Right ventricle myocardium superior (tissue), 1 donor: ENCODE measurements at regions not wholly inside any gene's neighbourhood (a gene's known extent, or its start where the extent isn't known, plus 50 kb on each side); places are given as distances from the start of the nearest gene placed in this dataset.
"Not testable (repeated sequence)": the region's sequence is repeated elsewhere in the genome, so short reads cannot be mapped to it uniquely, and the experiment has no call there.

ENCODE experiments used
- ATAC-seq: fragments of 200-7000 bp; cut with Tn5 transposase; one replicate; pipeline ENCODE4 v1.9.1; 2020; ENCODE audit warnings: mild to moderate bottlenecking; ENCODE audit not compliant: poor library complexity
- DNase-seq: peaks from one replicate; pipeline ENCODE4 v3.0.0-alpha.2; 2020
- intact Hi-C: fragments of 100-400 bp; cut with DNase I; formaldehyde crosslinking; loops from one replicate; pipeline ENCODE4 v1.11.2; 2022
- donor health status: DM: no; HTN: yes; CAD: no; lungs with severe emphysema.

- ATAC-seq (no peak), DNase-seq (no peak)
- intact Hi-C loops, result no loop called here
Observed at GRCh38 chr3:107461721-107462120, 61.0 kb upstream of the BBX start.

DNA sequence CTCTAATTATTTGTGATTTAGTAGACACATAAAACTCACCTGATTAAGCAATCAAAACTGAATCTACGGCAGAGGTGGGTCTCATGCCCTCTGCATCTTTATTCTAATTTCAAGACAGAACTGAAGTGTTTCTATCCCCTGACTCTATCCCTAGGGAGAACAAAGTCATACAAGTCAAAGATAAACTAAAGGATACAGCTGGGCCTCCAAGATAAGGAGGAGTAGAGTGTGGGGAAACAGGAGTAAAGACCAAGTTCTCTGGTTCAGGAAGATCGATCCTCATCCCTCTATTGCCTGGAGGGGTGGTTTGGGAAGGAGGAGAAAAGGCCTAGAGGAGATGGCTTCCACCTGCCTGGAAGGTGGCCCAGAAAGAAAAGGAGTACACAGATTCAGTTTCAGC lies 58.7 kb upstream of the BBX start:
- DNase-seq, result no peak
- no peak for ATAC-seq
- intact Hi-C loops, result no loop called here

DNA sequence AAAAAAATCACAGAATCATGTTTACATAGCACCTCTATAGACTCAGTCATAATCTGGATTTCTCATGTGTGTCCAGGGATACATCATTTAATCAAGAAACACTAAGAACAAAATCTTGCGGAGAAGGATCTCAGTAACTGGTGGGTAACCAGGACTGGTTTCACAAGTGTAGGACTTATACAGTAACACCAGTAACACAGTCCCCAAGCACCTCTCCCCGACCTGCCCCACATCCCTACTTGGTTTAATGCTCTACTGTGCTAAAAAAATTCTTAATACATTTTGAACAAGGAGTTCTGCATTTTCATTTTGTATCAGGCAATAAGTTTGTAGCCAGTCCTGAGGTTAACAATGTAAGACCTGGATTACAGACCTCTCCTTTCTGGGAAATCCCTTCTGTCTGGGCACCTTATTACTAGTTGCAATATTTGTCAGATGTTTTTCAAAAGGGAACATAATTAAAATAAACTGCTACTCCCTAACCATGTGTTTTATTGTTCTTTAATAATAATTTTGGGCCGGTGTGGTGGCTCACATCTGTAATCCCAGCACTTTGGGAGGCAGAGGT lies 57.6 kb upstream of the BBX start:
- DNase-seq (no peak), ATAC-seq (no peak)
- intact Hi-C loops, result no loop called here

- intact Hi-C loops, result no loop called here
- ATAC-seq (no peak), DNase-seq (no peak)
Observed at GRCh38 chr3:107468782-107469181, 54.0 kb upstream of the BBX start.

- intact Hi-C loops, DNase-seq: not testable (repeated sequence)
Observed at GRCh38 chr3:107470496-107470895, 52.3 kb upstream of the BBX start.

More at GRCh38 chr3:107470496-107470895, 52.3 kb upstream of the BBX start:
- ATAC-seq, result not testable (repeated sequence)
